ENCODE measurements at regions not wholly inside any gene's neighbourhood (a gene's known extent, or its start where the extent isn't known, plus 50 kb on each side); places are given as distances from the start of the nearest gene placed in this dataset.

DNA sequence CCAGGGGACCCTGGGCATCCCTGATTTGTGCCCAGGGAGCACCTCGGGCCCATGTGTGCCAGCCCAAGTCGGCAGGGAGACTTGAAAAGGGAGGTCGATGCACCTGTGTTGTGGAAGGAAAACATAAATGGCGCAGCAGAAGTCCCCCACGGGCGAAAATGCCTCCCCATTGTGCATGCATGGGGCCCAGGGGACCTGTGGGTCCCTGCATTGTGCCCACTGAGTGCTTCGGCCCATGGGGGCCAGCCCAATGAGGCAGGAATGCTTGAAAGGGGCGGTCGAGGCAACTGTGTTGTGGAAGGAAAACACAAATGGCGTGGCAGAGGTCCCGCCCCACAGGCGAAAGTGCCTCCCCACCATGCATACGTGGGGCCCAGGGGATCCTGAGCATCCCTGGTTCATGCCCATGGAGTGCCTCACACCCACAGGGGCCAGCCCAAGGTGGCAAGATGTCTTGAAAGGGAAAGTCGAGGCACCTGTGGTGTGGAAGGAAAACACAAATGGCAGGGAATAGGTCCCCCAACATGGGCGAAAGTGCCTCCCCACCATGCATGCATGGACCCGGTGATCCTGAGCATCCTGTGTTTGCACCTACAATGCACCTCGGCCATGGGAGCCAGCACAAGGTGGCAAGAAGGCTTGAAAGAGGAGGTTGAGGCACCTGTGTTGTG, 368.0 kb downstream of the ALG10 start:
- TF ChIP-seq EZH2 (IDR thresholded peaks at IDR 0.05; ENCODE audit: low read length, missing control alignments) (no peak), CTCF (conservative IDR thresholded peaks at IDR 0.05 in 1 of 2, IDR thresholded peaks at IDR 0.05 in 1 of 2; ENCODE audit: low read depth in 1 of 2, low read length in 2 of 2) (no peak)

All from fibroblast of lung (primary cell).